ENCODE measurements at regions not wholly inside any gene's neighbourhood (a gene's known extent, or its start where the extent isn't known, plus 50 kb on each side); places are given as distances from the start of the nearest gene placed in this dataset.
A peak's percentile ranks its signal among the peaks of the same experiment; 100 is the strongest.

- H3K4me3 ChIP-seq (ENCODE audit: low read depth, low read length): no peak overlapping the region
- H3K27me3 ChIP-seq (ENCODE audit: control insufficient read depth, insufficient read depth, low read length): no peaks in the 10 kb centered on the region
- no peak for FAIRE-seq
- TF ChIP-seq, protein P1, sequence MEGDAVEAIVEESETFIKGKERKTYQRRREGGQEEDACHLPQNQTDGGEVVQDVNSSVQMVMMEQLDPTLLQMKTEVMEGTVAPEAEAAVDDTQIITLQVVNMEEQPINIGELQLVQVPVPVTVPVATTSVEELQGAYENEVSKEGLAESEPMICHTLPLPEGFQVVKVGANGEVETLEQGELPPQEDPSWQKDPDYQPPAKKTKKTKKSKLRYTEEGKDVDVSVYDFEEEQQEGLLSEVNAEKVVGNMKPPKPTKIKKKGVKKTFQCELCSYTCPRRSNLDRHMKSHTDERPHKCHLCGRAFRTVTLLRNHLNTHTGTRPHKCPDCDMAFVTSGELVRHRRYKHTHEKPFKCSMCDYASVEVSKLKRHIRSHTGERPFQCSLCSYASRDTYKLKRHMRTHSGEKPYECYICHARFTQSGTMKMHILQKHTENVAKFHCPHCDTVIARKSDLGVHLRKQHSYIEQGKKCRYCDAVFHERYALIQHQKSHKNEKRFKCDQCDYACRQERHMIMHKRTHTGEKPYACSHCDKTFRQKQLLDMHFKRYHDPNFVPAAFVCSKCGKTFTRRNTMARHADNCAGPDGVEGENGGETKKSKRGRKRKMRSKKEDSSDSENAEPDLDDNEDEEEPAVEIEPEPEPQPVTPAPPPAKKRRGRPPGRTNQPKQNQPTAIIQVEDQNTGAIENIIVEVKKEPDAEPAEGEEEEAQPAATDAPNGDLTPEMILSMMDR (IDR thresholded peaks at IDR 0.05; ENCODE audit: insufficient read depth, low read length, severe bottlenecking): no peak
- peak; percentile 2 for DNase-seq (ENCODE audit: low read depth)
- no peaks in the 10 kb centered on the region for H3K36me3 ChIP-seq (ENCODE audit: control insufficient read depth, insufficient read depth, low read length)
Observed at GRCh38 chr7:136303162-136303561, 326.0 kb upstream of the MTPN start.

GRCh38 chr7:136302049-136302448 is 324.9 kb upstream of the MTPN start:
- Histone ChIP-seq H3K36me3 (ENCODE audit: control insufficient read depth, insufficient read depth, low read length) (no peaks in the 10 kb centered on the region), H3K4me3 (ENCODE audit: low read depth, low read length) (no peak overlapping the region), H3K27me3 (ENCODE audit: control insufficient read depth, insufficient read depth, low read length) (no peaks in the 10 kb centered on the region)
- TF ChIP-seq, protein P1 (IDR thresholded peaks at IDR 0.05; ENCODE audit: insufficient read depth, low read length, severe bottlenecking): no peak
- no peak for FAIRE-seq
- no peak for DNase-seq (ENCODE audit: low read depth)

DNA sequence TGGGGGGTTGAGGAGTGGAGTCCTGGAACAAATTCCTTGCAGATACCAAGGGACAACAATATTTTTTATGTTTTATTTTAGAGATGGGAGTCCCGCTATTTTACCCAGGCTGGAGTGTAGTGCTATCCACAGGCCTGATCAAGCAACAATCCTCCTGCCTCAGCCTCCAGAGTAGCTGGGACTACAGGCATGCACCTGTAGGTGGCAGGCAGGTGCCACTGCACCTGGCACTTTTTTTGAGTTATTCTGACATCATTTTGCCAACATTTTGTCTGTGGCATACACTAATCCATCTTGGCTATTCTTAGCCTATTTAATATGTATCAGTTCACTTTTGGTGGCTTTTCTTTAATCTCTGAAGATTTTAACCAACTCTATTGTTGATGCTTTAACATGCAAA is 317.8 kb upstream of the MTPN start:
- DNase-seq (ENCODE audit: low read depth) (no peak), FAIRE-seq (no peak)
- Histone ChIP-seq H3K27me3 (ENCODE audit: control insufficient read depth, insufficient read depth, low read length) (no peaks in the 10 kb centered on the region), H3K36me3 (ENCODE audit: control insufficient read depth, insufficient read depth, low read length) (no peaks in the 10 kb centered on the region), H3K4me3 (ENCODE audit: low read depth, low read length) (no peak overlapping the region)
- TF ChIP-seq, protein P1 (IDR thresholded peaks at IDR 0.05; ENCODE audit: insufficient read depth, low read length, severe bottlenecking): no peak

DNA sequence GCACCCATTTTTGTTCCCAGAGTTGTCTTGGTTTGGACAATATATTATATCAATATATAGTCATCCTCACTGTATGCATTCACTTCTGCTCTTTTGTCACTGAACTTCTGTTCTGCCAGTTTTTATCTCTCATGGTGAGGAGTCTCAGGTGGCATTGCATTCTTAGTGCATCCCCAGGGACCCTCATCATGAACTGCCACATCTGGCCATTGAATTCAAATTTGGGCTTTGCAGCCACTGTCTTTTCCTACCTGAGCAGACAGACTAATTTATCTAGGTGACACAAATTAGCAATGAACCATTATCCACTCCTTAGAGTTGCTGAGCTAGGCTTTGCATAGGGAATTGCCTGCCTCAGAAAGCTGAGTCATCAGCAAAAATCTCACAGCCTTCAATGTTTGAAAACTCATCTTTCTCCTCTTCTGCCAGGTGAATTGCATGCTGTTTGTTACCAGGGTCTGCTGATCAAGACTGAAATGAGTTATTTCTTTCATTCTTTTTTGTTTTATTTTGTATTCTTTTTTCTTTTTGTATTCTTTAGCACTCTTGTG is 316.8 kb upstream of the MTPN start:
- H3K36me3 ChIP-seq (ENCODE audit: control insufficient read depth, insufficient read depth, low read length): no peaks in the 10 kb centered on the region

DNA sequence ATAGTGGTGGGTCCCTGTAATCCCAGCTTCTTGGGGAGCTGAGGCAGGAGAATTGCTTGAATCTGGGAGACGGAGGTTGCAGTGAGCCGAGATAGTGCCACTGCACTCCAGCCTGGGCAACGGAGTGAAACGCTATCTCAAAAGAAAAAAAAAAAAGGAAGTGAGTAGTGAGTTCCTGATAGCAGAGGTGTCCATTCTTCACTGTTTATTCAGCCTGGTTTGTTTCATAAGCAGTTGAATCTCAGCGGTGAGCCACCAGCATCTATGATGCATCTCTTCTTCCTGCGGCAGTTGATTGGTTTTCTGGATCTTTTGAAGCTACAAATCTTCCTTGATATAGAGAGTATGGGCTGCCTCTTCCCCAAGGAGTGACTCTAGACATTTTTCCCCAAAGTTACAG is 316.1 kb upstream of the MTPN start:
- FAIRE-seq (no peak), DNase-seq (ENCODE audit: low read depth) (no peak)
- H3K27me3 ChIP-seq (ENCODE audit: control insufficient read depth, insufficient read depth, low read length): no peaks in the 10 kb centered on the region
- TF ChIP-seq, protein P1 (IDR thresholded peaks at IDR 0.05; ENCODE audit: insufficient read depth, low read length, severe bottlenecking): no peak
- H3K36me3 ChIP-seq (ENCODE audit: control insufficient read depth, insufficient read depth, low read length): no peaks in the 10 kb centered on the region
- H3K4me3 ChIP-seq (ENCODE audit: low read depth, low read length): no peak overlapping the region

More for the DNA sequence above, 316.8 kb upstream of the MTPN start:
- FAIRE-seq (no peak), DNase-seq (ENCODE audit: low read depth) (no peak)
- H3K27me3 ChIP-seq (ENCODE audit: control insufficient read depth, insufficient read depth, low read length): no peaks in the 10 kb centered on the region
- H3K4me3 ChIP-seq (ENCODE audit: low read depth, low read length): no peak overlapping the region
- TF ChIP-seq, protein P1 (IDR thresholded peaks at IDR 0.05; ENCODE audit: insufficient read depth, low read length, severe bottlenecking): no peak

- no peak for FAIRE-seq
- no peak overlapping the region for H3K4me3 ChIP-seq (ENCODE audit: low read depth, low read length)
- H3K27me3 ChIP-seq (ENCODE audit: control insufficient read depth, insufficient read depth, low read length): no peaks in the 10 kb centered on the region
- no peaks in the 10 kb centered on the region for H3K36me3 ChIP-seq (ENCODE audit: control insufficient read depth, insufficient read depth, low read length)
- TF ChIP-seq, protein P1 (IDR thresholded peaks at IDR 0.05; ENCODE audit: insufficient read depth, low read length, severe bottlenecking): no peak
- DNase-seq (ENCODE audit: low read depth): no peak
Observed at GRCh38 chr7:136292365-136292764, 315.2 kb upstream of the MTPN start.

All from bronchial epithelial cell (primary cell).